NT2/D1 (cell line): ENCODE measurements at regions not wholly inside any gene's neighbourhood (a gene's known extent, or its start where the extent isn't known, plus 50 kb on each side); places are given as distances from the start of the nearest gene placed in this dataset.
"Not testable (repeated sequence)": the region's sequence is repeated elsewhere in the genome, so short reads cannot be mapped to it uniquely, and the experiment has no call there.

Source experiments
- SUZ12 ChIP-seq: IDR thresholded peaks from 2 replicates; pipeline ENCODE4 v1.6.1; 2011; ENCODE audit not compliant: insufficient read length, insufficient read depth; ENCODE audit errors: extremely low read depth
- ZNF274 ChIP-seq: IDR thresholded peaks from 2 replicates; pipeline ENCODE4 v1.6.1; 2011; ENCODE audit warnings: mild to moderate bottlenecking, low read depth, low read length

DNA sequence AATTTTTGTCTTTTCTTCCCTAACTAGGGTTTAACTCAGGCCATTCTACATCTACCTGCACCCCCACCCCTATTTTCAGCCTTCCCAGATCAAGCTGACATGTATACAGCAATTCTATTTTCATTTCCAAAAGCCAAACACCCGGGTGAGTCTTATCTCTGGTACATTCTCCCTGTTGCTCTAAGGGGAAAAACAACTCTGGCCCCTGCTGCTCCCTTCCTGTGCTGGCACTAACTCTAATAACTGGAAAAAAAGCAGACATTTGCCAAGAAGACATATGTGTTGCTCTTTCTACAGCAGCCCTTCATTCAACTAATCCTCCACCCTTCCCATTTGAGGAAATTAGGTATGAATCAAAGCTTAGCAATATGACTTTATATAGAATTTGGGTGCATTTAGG lies 427.8 kb upstream of the CDH11 start:
- TF ChIP-seq SUZ12, ZNF274: not testable (repeated sequence)
